ENCODE measurements at regions not wholly inside any gene's neighbourhood (a gene's known extent, or its start where the extent isn't known, plus 50 kb on each side); places are given as distances from the start of the nearest gene placed in this dataset.
A peak's percentile ranks its signal among the peaks of the same experiment; 100 is the strongest.
"Not testable (repeated sequence)": the region's sequence is repeated elsewhere in the genome, so short reads cannot be mapped to it uniquely, and the experiment has no call there.

DNA sequence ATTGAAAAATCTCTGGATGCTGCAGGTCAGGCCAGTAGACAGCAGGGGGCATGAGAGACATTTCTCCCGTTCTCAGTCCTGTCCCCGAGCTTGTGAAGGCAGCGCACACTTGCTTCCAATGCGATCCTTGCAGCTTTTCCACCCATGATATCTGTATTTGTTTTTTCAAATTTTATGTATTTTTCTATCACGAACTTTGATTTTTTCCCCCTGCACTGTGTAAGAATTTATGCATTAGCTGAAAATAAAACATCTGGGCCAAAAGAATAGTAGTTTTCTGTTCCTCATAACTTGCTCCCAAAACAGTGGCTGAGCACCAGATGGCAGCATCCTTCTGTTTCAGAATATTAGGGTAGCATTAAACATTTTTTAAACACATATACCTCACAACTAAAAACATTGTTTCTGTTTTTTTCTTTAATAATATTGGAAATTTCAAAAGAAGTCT lies 90.9 kb upstream of the PABPC3 start:
- not testable (repeated sequence) for H3K4me3 ChIP-seq (replicated peaks in 1 of 2; ENCODE audit: low read depth in 2 of 2, low read length in 2 of 2)
- peak; percentile 42 to 58 for DNase-seq (ENCODE audit: low read depth in 2 of 2)
- peak; percentile 26 for TF ChIP-seq CTCF (IDR thresholded peaks at IDR 0.05; ENCODE audit: low read depth, low read length)

DNA sequence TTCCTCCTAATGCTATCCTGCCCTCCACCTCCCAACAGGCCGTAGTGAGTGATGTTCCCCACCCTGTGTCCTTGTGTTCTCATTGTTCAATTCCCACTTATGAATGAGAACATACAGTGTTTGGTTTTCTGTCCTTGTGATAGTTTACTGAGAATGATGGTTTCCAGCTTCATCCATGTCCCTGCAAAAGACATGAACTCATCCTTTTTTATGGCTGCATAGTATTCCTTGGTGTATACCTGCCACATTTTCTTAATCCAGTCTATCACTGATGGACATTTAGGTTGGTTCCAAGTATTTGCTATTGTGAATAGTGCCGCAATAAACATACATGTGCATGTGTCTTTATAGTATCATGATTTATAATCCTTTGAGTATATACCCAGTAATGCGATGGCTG lies 88.5 kb upstream of the PABPC3 start:
- not testable (repeated sequence) for DNase-seq (ENCODE audit: low read depth in 2 of 2); H3K4me3 ChIP-seq (replicated peaks in 1 of 2; ENCODE audit: low read depth in 2 of 2, low read length in 2 of 2)

- DNase-seq (ENCODE audit: low read depth in 2 of 2); H3K4me3 ChIP-seq (replicated peaks in 1 of 2; ENCODE audit: low read depth in 2 of 2, low read length in 2 of 2): not testable (repeated sequence)
Observed at GRCh38 chr13:25014398-25014973, 81.5 kb upstream of the PABPC3 start.

DNA sequence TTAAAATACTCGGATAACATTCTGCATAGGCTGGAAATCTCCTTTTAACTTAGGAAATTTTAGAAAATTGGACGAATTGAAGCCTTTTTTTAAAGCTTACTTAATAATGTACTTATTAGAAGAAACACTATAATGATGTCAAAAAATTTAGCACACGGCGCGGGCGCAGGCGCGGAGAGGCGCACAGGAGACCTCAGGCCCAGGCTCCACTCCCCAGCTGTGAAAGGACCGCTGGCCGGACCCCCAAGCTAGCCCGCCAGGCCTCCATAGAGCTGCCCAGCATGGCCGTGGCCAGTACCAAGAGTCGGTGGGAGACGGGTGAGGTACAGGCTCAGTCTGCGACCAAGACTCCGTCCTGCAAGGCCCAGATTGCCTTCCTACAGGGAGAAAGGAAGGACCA lies 78.8 kb upstream of the PABPC3 start:
- H3K4me3 ChIP-seq (replicated peaks in 1 of 2; ENCODE audit: low read depth in 2 of 2, low read length in 2 of 2); DNase-seq (ENCODE audit: low read depth in 2 of 2): not testable (repeated sequence)

GRCh38 chr13:25017808-25018728 lies 77.9 kb upstream of the PABPC3 start:
- not testable (repeated sequence) for H3K4me3 ChIP-seq (replicated peaks in 1 of 2; ENCODE audit: low read depth in 2 of 2, low read length in 2 of 2); DNase-seq (ENCODE audit: low read depth in 2 of 2)

DNA sequence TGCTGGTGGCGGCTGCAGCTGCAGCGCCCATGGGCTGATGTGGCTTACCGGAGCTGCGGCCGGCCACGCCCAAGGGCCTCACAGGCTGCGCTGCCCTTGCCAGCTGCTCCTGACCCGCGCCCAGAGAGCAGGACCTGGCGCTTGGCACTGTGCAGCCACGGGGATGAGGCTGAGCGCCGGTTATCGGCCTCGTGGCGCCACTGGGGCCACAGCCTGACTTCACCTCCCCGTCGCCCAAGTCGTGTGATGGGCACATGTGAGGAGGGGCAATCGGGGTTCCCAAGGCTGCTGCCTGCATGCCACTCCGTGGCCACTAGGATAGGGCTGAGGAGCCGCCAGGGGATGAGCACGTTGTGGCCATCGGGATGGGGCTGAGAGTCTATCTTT lies 77.2 kb upstream of the PABPC3 start:
- TF ChIP-seq CTCF (IDR thresholded peaks at IDR 0.05; ENCODE audit: low read depth, low read length): no peak
- DNase-seq (ENCODE audit: low read depth in 2 of 2): no peak
- H3K4me3 ChIP-seq (replicated peaks in 1 of 2; ENCODE audit: low read depth in 2 of 2, low read length in 2 of 2): no peak overlapping the region

DNA sequence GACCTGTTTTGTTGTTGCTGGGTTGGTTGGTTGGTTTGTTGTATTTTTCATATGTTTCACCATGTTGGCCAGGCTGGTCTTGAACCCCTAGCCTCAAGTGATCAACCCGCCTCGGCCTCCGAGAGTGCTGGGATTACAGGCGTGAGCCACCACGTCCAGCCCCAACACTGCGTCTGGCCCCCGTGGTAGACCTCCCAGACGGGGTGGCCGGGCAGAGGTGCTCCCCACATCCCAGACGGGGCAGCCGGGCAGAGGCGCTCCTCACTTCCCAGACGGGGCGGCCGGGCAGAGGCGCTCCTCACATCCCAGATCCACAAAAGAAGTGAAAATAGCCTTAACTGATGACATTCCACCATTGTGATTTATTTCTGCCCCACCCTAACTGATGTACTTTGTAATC lies 76.2 kb upstream of the PABPC3 start:
- not testable (repeated sequence) for H3K4me3 ChIP-seq (replicated peaks in 1 of 2; ENCODE audit: low read depth in 2 of 2, low read length in 2 of 2); DNase-seq (ENCODE audit: low read depth in 2 of 2)

- no peak overlapping the region for H3K4me3 ChIP-seq (replicated peaks in 1 of 2; ENCODE audit: low read depth in 2 of 2, low read length in 2 of 2)
- no peak for TF ChIP-seq CTCF (IDR thresholded peaks at IDR 0.05; ENCODE audit: low read depth, low read length)
- DNase-seq (ENCODE audit: low read depth in 2 of 2): no peak
Observed at GRCh38 chr13:25024175-25024574, 71.8 kb upstream of the PABPC3 start.

GRCh38 chr13:25032160-25032559 lies 63.8 kb upstream of the PABPC3 start:
- TF ChIP-seq CTCF (IDR thresholded peaks at IDR 0.05; ENCODE audit: low read depth, low read length): no peak
- no peak for DNase-seq (ENCODE audit: low read depth in 2 of 2)
- H3K4me3 ChIP-seq (replicated peaks in 1 of 2; ENCODE audit: low read depth in 2 of 2, low read length in 2 of 2): no peak overlapping the region

Measured in cardiac fibroblast (primary cell).